ENCODE measurements at regions not wholly inside any gene's neighbourhood (a gene's known extent, or its start where the extent isn't known, plus 50 kb on each side); places are given as distances from the start of the nearest gene placed in this dataset.
"Not testable (repeated sequence)": the region's sequence is repeated elsewhere in the genome, so short reads cannot be mapped to it uniquely, and the experiment has no call there.

GRCh38 chr2:87519158-87520011 is 228.5 kb upstream of the PLGLB2 start:
- H4K20me1 ChIP-seq (ENCODE audit: control insufficient read depth, insufficient read depth, low read length, poor library complexity, severe bottlenecking); CTCF ChIA-PET; intact Hi-C loops (cut with micrococcal nuclease); H3K36me3 ChIP-seq (replicated peaks in 1 of 2; ENCODE audit: control extremely low read depth in 1 of 2, control insufficient read depth in 1 of 2, extremely low read depth in 1 of 2, insufficient read depth in 2 of 2, low read length in 1 of 2); H3K27me3 ChIP-seq (replicated peaks in 1 of 4; ENCODE audit: control extremely low read depth in 1 of 4, control insufficient read depth in 3 of 4, insufficient read depth in 4 of 4, low read length in 3 of 4); H3K4me3 Mint-ChIP-seq; H3K9me3 Mint-ChIP-seq (ENCODE audit: insufficient read depth); H3K4me3 ChIP-seq (ENCODE audit: control extremely low read depth in 1 of 5, extremely low read depth in 1 of 5, insufficient read depth in 1 of 5, low read depth in 2 of 5, low read length in 4 of 5); H3K79me2 ChIP-seq (ENCODE audit: control insufficient read depth, insufficient read depth, low read length); H2AFZ ChIP-seq (ENCODE audit: insufficient read depth, low read depth, low read length, poor library complexity, severe bottlenecking); H3K9me3 ChIP-seq (ENCODE audit: control extremely low read depth in 1 of 3, control insufficient read depth in 2 of 3, insufficient read depth in 1 of 3, low read length in 2 of 3); H3K9ac ChIP-seq (ENCODE audit: low read length); H3K27me3 Mint-ChIP-seq; POLR2A ChIA-PET: not testable (repeated sequence)
- ATAC-seq (ENCODE audit: low read depth), result peak; percentile 66
- DNase-seq, result peak; percentile 28
- Histone ChIP-seq H3K4me2 (replicated peaks; ENCODE audit: low read depth, low read length, poor library complexity, severe bottlenecking) (peak overlapping the region; percentile 25), H3K4me1 (ENCODE audit: control insufficient read depth in 2 of 2, insufficient read depth in 2 of 2, low read length in 2 of 2) (peaks cover 41 to 77% of the 10 kb centered on the region in 2 donors), H3K27ac (ENCODE audit: low read length in 2 of 2) (peak overlapping the region; percentile 59 to 72)
- Mint-ChIP-seq H3K27ac (peak overlapping the region; percentile 88), H3K4me1 (peaks cover 48% of the 10 kb centered on the region)
- no CpG with 5 or more reads among the region's 8 CpGs for WGBS (ENCODE audit: insufficient coverage)

- peak overlapping the region; percentile 70 for H3K4me3 Mint-ChIP-seq
- not testable (repeated sequence) for H3K4me2 ChIP-seq (replicated peaks; ENCODE audit: low read depth, low read length, poor library complexity, severe bottlenecking); H3K9me3 Mint-ChIP-seq (ENCODE audit: insufficient read depth)
Observed at GRCh38 chr2:87521057-87521456, 226.8 kb upstream of the PLGLB2 start.

GRCh38 chr2:87521489-87521888 is 226.4 kb upstream of the PLGLB2 start:
- H3K36me3 ChIP-seq (replicated peaks in 1 of 2; ENCODE audit: control extremely low read depth in 1 of 2, control insufficient read depth in 1 of 2, extremely low read depth in 1 of 2, insufficient read depth in 2 of 2, low read length in 1 of 2); H3K9me3 Mint-ChIP-seq (ENCODE audit: insufficient read depth); DNase-seq; H3K79me2 ChIP-seq (ENCODE audit: control insufficient read depth, insufficient read depth, low read length); H3K4me2 ChIP-seq (replicated peaks; ENCODE audit: low read depth, low read length, poor library complexity, severe bottlenecking); H3K9me3 ChIP-seq (ENCODE audit: control extremely low read depth in 1 of 3, control insufficient read depth in 2 of 3, insufficient read depth in 1 of 3, low read length in 2 of 3); intact Hi-C loops (cut with micrococcal nuclease); H2AFZ ChIP-seq (ENCODE audit: insufficient read depth, low read depth, low read length, poor library complexity, severe bottlenecking); H3K27me3 Mint-ChIP-seq; POLR2A ChIA-PET; H4K20me1 ChIP-seq (ENCODE audit: control insufficient read depth, insufficient read depth, low read length, poor library complexity, severe bottlenecking); CTCF ChIA-PET; H3K27me3 ChIP-seq (replicated peaks in 1 of 4; ENCODE audit: control extremely low read depth in 1 of 4, control insufficient read depth in 3 of 4, insufficient read depth in 4 of 4, low read length in 3 of 4): not testable (repeated sequence)
- peaks cover 36 to 73% of the 10 kb centered on the region in 2 donors for H3K4me1 ChIP-seq (ENCODE audit: control insufficient read depth in 2 of 2, insufficient read depth in 2 of 2, low read length in 2 of 2)
- peak overlapping the region; percentile 87 to 90 for H3K27ac ChIP-seq (ENCODE audit: low read length in 2 of 2)
- H3K4me3 Mint-ChIP-seq, result peak overlapping the region; percentile 70
- peak overlapping the region in 1 of 5 experiments; percentile 5 for H3K4me3 ChIP-seq (ENCODE audit: control extremely low read depth in 1 of 5, extremely low read depth in 1 of 5, insufficient read depth in 1 of 5, low read depth in 2 of 5, low read length in 4 of 5)
- peak overlapping the region; percentile 99 for H3K27ac Mint-ChIP-seq
- peak overlapping the region; percentile 43 for H3K9ac ChIP-seq (ENCODE audit: low read length)
- no CpG with 5 or more reads among the region's 7 CpGs for WGBS (ENCODE audit: insufficient coverage)
- peak; percentile 12 for ATAC-seq (ENCODE audit: low read depth)
- H3K4me1 Mint-ChIP-seq, result peaks cover 45% of the 10 kb centered on the region

More at GRCh38 chr2:87521057-87521456, 226.8 kb upstream of the PLGLB2 start:
- Histone ChIP-seq H3K4me1 (ENCODE audit: control insufficient read depth in 2 of 2, insufficient read depth in 2 of 2, low read length in 2 of 2) (peaks cover 37 to 77% of the 10 kb centered on the region in 2 donors), H3K9ac (ENCODE audit: low read length) (peak overlapping the region; percentile 43), H3K27ac (ENCODE audit: low read length in 2 of 2) (peak overlapping the region; percentile 87 to 90), H3K4me3 (ENCODE audit: control extremely low read depth in 1 of 5, extremely low read depth in 1 of 5, insufficient read depth in 1 of 5, low read depth in 2 of 5, low read length in 4 of 5) (peak overlapping the region in 1 of 5 experiments; percentile 5)
- POLR2A ChIA-PET; H4K20me1 ChIP-seq (ENCODE audit: control insufficient read depth, insufficient read depth, low read length, poor library complexity, severe bottlenecking); H2AFZ ChIP-seq (ENCODE audit: insufficient read depth, low read depth, low read length, poor library complexity, severe bottlenecking); H3K79me2 ChIP-seq (ENCODE audit: control insufficient read depth, insufficient read depth, low read length); H3K9me3 ChIP-seq (ENCODE audit: control extremely low read depth in 1 of 3, control insufficient read depth in 2 of 3, insufficient read depth in 1 of 3, low read length in 2 of 3); CTCF ChIA-PET; H3K27me3 ChIP-seq (replicated peaks in 1 of 4; ENCODE audit: control extremely low read depth in 1 of 4, control insufficient read depth in 3 of 4, insufficient read depth in 4 of 4, low read length in 3 of 4); H3K36me3 ChIP-seq (replicated peaks in 1 of 2; ENCODE audit: control extremely low read depth in 1 of 2, control insufficient read depth in 1 of 2, extremely low read depth in 1 of 2, insufficient read depth in 2 of 2, low read length in 1 of 2); intact Hi-C loops (cut with micrococcal nuclease); H3K27me3 Mint-ChIP-seq: not testable (repeated sequence)
- Mint-ChIP-seq H3K4me1 (peaks cover 45% of the 10 kb centered on the region), H3K27ac (peak overlapping the region; percentile 99)
- WGBS (ENCODE audit: insufficient coverage), result no CpG with 5 or more reads among the region's 10 CpGs
- DNase-seq (peak; percentile 80), ATAC-seq (ENCODE audit: low read depth) (peak; percentile 54)

GRCh38 chr2:87524619-87525188 is 223.2 kb upstream of the PLGLB2 start:
- H3K9me3 ChIP-seq (ENCODE audit: control extremely low read depth in 1 of 3, control insufficient read depth in 2 of 3, insufficient read depth in 1 of 3, low read length in 2 of 3); DNase-seq; H3K36me3 ChIP-seq (replicated peaks in 1 of 2; ENCODE audit: control extremely low read depth in 1 of 2, control insufficient read depth in 1 of 2, extremely low read depth in 1 of 2, insufficient read depth in 2 of 2, low read length in 1 of 2); H3K9ac ChIP-seq (ENCODE audit: low read length); CTCF ChIA-PET; H3K4me3 Mint-ChIP-seq; H3K9me3 Mint-ChIP-seq (ENCODE audit: insufficient read depth); H4K20me1 ChIP-seq (ENCODE audit: control insufficient read depth, insufficient read depth, low read length, poor library complexity, severe bottlenecking); H3K27me3 ChIP-seq (replicated peaks in 1 of 4; ENCODE audit: control extremely low read depth in 1 of 4, control insufficient read depth in 3 of 4, insufficient read depth in 4 of 4, low read length in 3 of 4); H3K79me2 ChIP-seq (ENCODE audit: control insufficient read depth, insufficient read depth, low read length); H2AFZ ChIP-seq (ENCODE audit: insufficient read depth, low read depth, low read length, poor library complexity, severe bottlenecking); H3K27me3 Mint-ChIP-seq; H3K4me3 ChIP-seq (ENCODE audit: control extremely low read depth in 1 of 5, extremely low read depth in 1 of 5, insufficient read depth in 1 of 5, low read depth in 2 of 5, low read length in 4 of 5); H3K4me2 ChIP-seq (replicated peaks; ENCODE audit: low read depth, low read length, poor library complexity, severe bottlenecking); intact Hi-C loops (cut with micrococcal nuclease); ATAC-seq (ENCODE audit: low read depth); POLR2A ChIA-PET: not testable (repeated sequence)
- peaks cover 16 to 48% of the 10 kb centered on the region in 2 donors for H3K4me1 ChIP-seq (ENCODE audit: control insufficient read depth in 2 of 2, insufficient read depth in 2 of 2, low read length in 2 of 2)
- no CpG with 5 or more reads among the region's 5 CpGs for WGBS (ENCODE audit: insufficient coverage)
- peak overlapping the region; percentile 70 for H3K27ac Mint-ChIP-seq
- peaks cover 29% of the 10 kb centered on the region for H3K4me1 Mint-ChIP-seq
- H3K27ac ChIP-seq (ENCODE audit: low read length in 2 of 2), result peak overlapping the region in 1 of 2 donors; percentile 72
